K562 (cell line): ENCODE measurements at regions not wholly inside any gene's neighbourhood (a gene's known extent, or its start where the extent isn't known, plus 50 kb on each side); places are given as distances from the start of the nearest gene placed in this dataset.

Source experiments
- ATAC-seq: fragments of 200-7000 bp; cut with Tn5 transposase; 3 replicates; pipeline ENCODE4 v1.9.1; 2020; ENCODE audit warnings: moderate library complexity
- BruUV-seq: library from RNA; stranded (reverse); fragments of 400-500 nt; replicated peaks from 2 replicates; lab custom pipeline; 2021; lab: Mats Ljungman, UMichigan
- CTCF ChIA-PET: fragments of 300-600 bp; formaldehyde crosslinking; extraction: SDS; loops from one replicate; lab custom pipeline; 2021; ENCODE audit warnings: low intra/inter-chr PET ratio; lab: Yijun Ruan, JAX
- POLR2A ChIA-PET: fragments of 300-600, 350-650 bp; sonication (Branson Sonifier 250); formaldehyde crosslinking; extraction: SDS; loops from one replicate; lab custom pipeline; 2021; ENCODE audit warnings: antibody characterized with exemption, inconsistent platforms; lab: Yijun Ruan, JAX
- DNase-seq, 4 experiments: peaks; one replicate each; pipeline versions ENCODE4 v3.0.0 to v3.0.0-alpha.2; 2011 to 2018; ENCODE audit warnings: low spot score in 3 of 4, mixed read lengths in 3 of 4; ENCODE audit errors: extremely low read depth in 1 of 4
- FAIRE-seq: peaks from 2 replicates; lab custom pipeline; 2011; peaks lifted over from hg19 to GRCh38; lab: Jason Lieb, UNC
- H2AFZ ChIP-seq: 2 replicates; pipeline ENCODE4 v1.6.0; 2011; ENCODE audit warnings: low read depth, low read length, control low read depth, inconsistent platforms
- H3K27ac ChIP-seq: fragments of 200-600 bp; 3 replicates; pipeline ENCODE4 v1.8.0; 2011; ENCODE audit warnings: low read depth, mild to moderate bottlenecking, control low read depth, inconsistent platforms, low read length, moderate library complexity, mixed read lengths; ENCODE audit errors: extremely low read depth
- H3K27me3 ChIP-seq, 2 experiments: fragments of 300-600 bp in 1 of 2; 2 replicates in 1 of 2; 3 replicates in 1 of 2; pipeline versions ENCODE4 v1.6.0 to v1.8.0; 2011; ENCODE audit warnings: inconsistent platforms in 2 of 2, low read length in 2 of 2, mild to moderate bottlenecking in 1 of 2, mixed read lengths in 1 of 2, moderate library complexity in 1 of 2; ENCODE audit not compliant: control insufficient read depth in 2 of 2, insufficient read depth in 2 of 2
- H3K36me3 ChIP-seq: fragments of 300-600 bp; 3 replicates; pipeline ENCODE4 v1.8.0; 2011; ENCODE audit warnings: mild to moderate bottlenecking, low read length, inconsistent platforms; ENCODE audit not compliant: control insufficient read depth, insufficient read depth
- H3K4me1 ChIP-seq, 2 experiments: fragments of 200-600 bp in 1 of 2; replicated peaks in 1 of 2; 2 replicates in 1 of 2; 3 replicates in 1 of 2; pipeline versions ENCODE4 v1.5.1 to v1.8.0; 2011; ENCODE audit warnings: inconsistent platforms in 2 of 2, low read length in 2 of 2, mild to moderate bottlenecking in 1 of 2, mixed read lengths in 1 of 2, moderate library complexity in 1 of 2; ENCODE audit not compliant: control insufficient read depth in 2 of 2, insufficient read depth in 2 of 2
- H3K4me2 ChIP-seq: 2 replicates; pipeline ENCODE4 v1.6.1; 2011; ENCODE audit warnings: low read length, control low read depth, inconsistent platforms, mixed read lengths; ENCODE audit not compliant: insufficient read depth
- H3K4me3 ChIP-seq: fragments of 200-600 bp; sonication (generic), shearing (Covaris generic); 2 replicates; pipeline ENCODE4 v1.5.1; 2016; ENCODE audit warnings: control low read depth, inconsistent platforms
- H3K79me2 ChIP-seq: fragments of 200-600 bp; 3 replicates; pipeline ENCODE4 v1.8.0; 2011; ENCODE audit warnings: low read length, inconsistent platforms; ENCODE audit not compliant: control insufficient read depth, insufficient read depth
- H3K9ac ChIP-seq, 2 experiments: 2 replicates each; pipeline versions ENCODE4 v1.6.0 to v1.6.1; 2011; ENCODE audit warnings: low read depth in 2 of 2, low read length in 2 of 2, control low read depth in 1 of 2, inconsistent platforms in 1 of 2, mild to moderate bottlenecking in 1 of 2, mixed read lengths in 1 of 2; ENCODE audit not compliant: insufficient read depth in 1 of 2
- H3K9me1 ChIP-seq: one replicate; pipeline ENCODE4 v1.6.0; 2011; ENCODE audit warnings: inconsistent platforms, mild to moderate bottlenecking, low read length, moderate library complexity; ENCODE audit not compliant: control insufficient read depth, insufficient read depth
- H3K9me3 ChIP-seq: replicated peaks from 2 replicates; pipeline ENCODE4 v1.5.1; 2011; ENCODE audit warnings: low read depth, low read length, inconsistent platforms; ENCODE audit not compliant: control insufficient read depth, insufficient read depth
- H4K20me1 ChIP-seq: replicated peaks from 2 replicates; pipeline ENCODE4 v1.6.1; 2011; ENCODE audit warnings: low read length, inconsistent platforms, mixed read lengths; ENCODE audit not compliant: control insufficient read depth, insufficient read depth
- BCL6 ChIP-seq: fragments of 250-450 bp; sonication (Bioruptor Pico); IDR thresholded peaks from 2 replicates; pipeline ENCODE4 v1.4.0; 2020
- EP300 ChIP-seq: IDR thresholded peaks from 2 replicates; pipeline ENCODE4 v1.6.1; 2012; ENCODE audit warnings: low read length, improper control_type of control experiment
- EZH2 ChIP-seq: IDR thresholded peaks from 2 replicates; pipeline ENCODE4 v1.6.1; 2012; ENCODE audit warnings: low read depth, mild to moderate bottlenecking, inconsistent platforms, low read length, borderline replicate concordance
- FOXP4 ChIP-seq: sonication (generic); formaldehyde crosslinking; IDR thresholded peaks from 2 replicates; pipeline ENCODE4 v1.8.0; 2022; ENCODE audit warnings: mild to moderate bottlenecking, missing genetic modification reagents, borderline replicate concordance
- MCM5 ChIP-seq: fragments of 450-650 bp; IDR thresholded peaks from 2 replicates; pipeline ENCODE4 v1.6.1; 2016; ENCODE audit warnings: low read depth
- MTA3 ChIP-seq: fragments of 450-650 bp; formaldehyde crosslinking; IDR thresholded peaks from 2 replicates; pipeline ENCODE4 v1.6.1; 2017; ENCODE audit warnings: mild to moderate bottlenecking, borderline replicate concordance
- MTF1 ChIP-seq: fragments of 250-450 bp; sonication (Bioruptor Pico); IDR thresholded peaks from 2 replicates; pipeline ENCODE4 v1.9.0; 2021; ENCODE audit warnings: moderate library complexity, mild to moderate bottlenecking, inconsistent platforms, borderline replicate concordance
- NFE2 ChIP-seq: IDR thresholded peaks from 2 replicates; pipeline ENCODE4 v1.6.1; 2014; ENCODE audit warnings: antibody characterized with exemption, low read depth
- RBM15 ChIP-seq: fragments of 200-400 bp; formaldehyde crosslinking; IDR thresholded peaks from 2 replicates; pipeline ENCODE4 v1.6.1; 2018; ENCODE audit warnings: mild to moderate bottlenecking, low read length, moderate library complexity; ENCODE audit not compliant: insufficient read depth
- RBM39 ChIP-seq: fragments of 200-400 bp; formaldehyde crosslinking; optimal IDR thresholded peaks from 2 replicates; pipeline ENCODE3; 2018; ENCODE audit warnings: low read depth, low read length
- U2AF2 ChIP-seq: fragments of 200-400 bp; formaldehyde crosslinking; optimal IDR thresholded peaks from 2 replicates; pipeline ENCODE3; 2017; ENCODE audit warnings: low read depth, mild to moderate bottlenecking, low read length
- USF2 ChIP-seq: sonication (generic); formaldehyde crosslinking; IDR thresholded peaks from 2 replicates; pipeline ENCODE4 v1.5.0; 2020; ENCODE audit warnings: missing genetic modification reagents
- ZBTB43 ChIP-seq: sonication (generic); formaldehyde crosslinking; IDR thresholded peaks from 2 replicates; pipeline ENCODE4 v1.8.0; 2023; ENCODE audit warnings: mild to moderate bottlenecking, missing genetic modification reagents
- ZNF695 ChIP-seq: fragments of 450-650 bp; formaldehyde crosslinking; IDR thresholded peaks from 2 replicates; pipeline ENCODE4 v1.4.0; 2020; ENCODE audit warnings: mild to moderate bottlenecking, moderate library complexity
- ZNF707 ChIP-seq: fragments of 250-450 bp; sonication (Bioruptor Pico); conservative IDR thresholded peaks from 2 replicates; pipeline ENCODE4 v1.8.0; 2022; ENCODE audit warnings: inconsistent platforms, mild to moderate bottlenecking, moderate library complexity
- ZNF79 ChIP-seq: fragments of 250-450 bp; sonication (Bioruptor Pico); IDR thresholded peaks from 2 replicates; pipeline ENCODE4 v1.4.0; 2020; ENCODE audit warnings: low read depth, mild to moderate bottlenecking, moderate library complexity
- WGBS: fragments of 100-300 bp; shearing (Covaris generic); methylation state at CpG from one replicate; pipeline ENCODE4 v1.1.6; 2016; ENCODE audit warnings: low coverage, mixed read lengths; ENCODE audit not compliant: insufficient coverage; ENCODE audit errors: missing lambda C conversion rate; 5-methylcytosine and 5-hydroxymethylcytosine counted together
- in situ Hi-C: fragments of 300-500 bp; cut with MboI; formaldehyde crosslinking; loops from 4 replicates; pipeline ENCODE4 v1.15.0; 2018; ENCODE audit warnings: inconsistent platforms, mixed read lengths
- intact Hi-C: fragments of 100-400 bp; cut with micrococcal nuclease; formaldehyde crosslinking; loops from 2 replicates; pipeline ENCODE4 v1.14.2; 2022
- TF ChIP-seq, protein P1 (sequence below): conservative IDR thresholded peaks from 2 replicates; pipeline ENCODE4 v1.6.1; 2011; ENCODE audit warnings: low read depth, mild to moderate bottlenecking, low read length; ENCODE audit not compliant: control insufficient read depth
- TF ChIP-seq, protein P2 (sequence below), 2 experiments: fragments of 250-450 bp in 1 of 2; fragments of 450-650 bp in 1 of 2; sonication (Bioruptor Pico) in 1 of 2; IDR thresholded peaks; 2 replicates each; pipeline versions ENCODE4 v1.6.1 to v1.8.0; 2016 to 2021; ENCODE audit warnings: mild to moderate bottlenecking in 2 of 2, moderate library complexity in 2 of 2, missing compliant biosample characterization in 1 of 2, missing genetic modification characterization in 1 of 2

- 87% methylated on average over 4 of the region's 4 CpGs for WGBS
- POLR2A ChIA-PET: no interaction called here
- no peak overlapping the region for H3K4me3 ChIP-seq
- H3K9me3 ChIP-seq: no peaks in the 10 kb centered on the region
- no peaks in the 10 kb centered on the region for H3K36me3 ChIP-seq
- no peaks in the 10 kb centered on the region for H3K27me3 ChIP-seq
- no peaks in the 10 kb centered on the region for H3K9me1 ChIP-seq
- intact Hi-C loops: no loop called here
- no peak for ATAC-seq
- no TSS peak for BruUV-seq
- TF ChIP-seq MCM5 (no peak), ZBTB43 (no peak), EP300 (no peak), ZNF695 (no peak), FOXP4 (CRISPR knock-in tag) (no peak), RBM39 (no peak), ZNF79 (CRISPR knock-in tag) (no peak), EZH2 (no peak), NFE2 (no peak), ZNF707 (CRISPR knock-in tag) (no peak), U2AF2 (no peak), RBM15 (no peak), MTA3 (no peak), BCL6 (CRISPR knock-in tag) (no peak), USF2 (CRISPR knock-in tag) (no peak), MTF1 (CRISPR knock-in tag) (no peak)
- TF ChIP-seq, protein P1, sequence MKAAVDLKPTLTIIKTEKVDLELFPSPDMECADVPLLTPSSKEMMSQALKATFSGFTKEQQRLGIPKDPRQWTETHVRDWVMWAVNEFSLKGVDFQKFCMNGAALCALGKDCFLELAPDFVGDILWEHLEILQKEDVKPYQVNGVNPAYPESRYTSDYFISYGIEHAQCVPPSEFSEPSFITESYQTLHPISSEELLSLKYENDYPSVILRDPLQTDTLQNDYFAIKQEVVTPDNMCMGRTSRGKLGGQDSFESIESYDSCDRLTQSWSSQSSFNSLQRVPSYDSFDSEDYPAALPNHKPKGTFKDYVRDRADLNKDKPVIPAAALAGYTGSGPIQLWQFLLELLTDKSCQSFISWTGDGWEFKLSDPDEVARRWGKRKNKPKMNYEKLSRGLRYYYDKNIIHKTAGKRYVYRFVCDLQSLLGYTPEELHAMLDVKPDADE: no peak
- TF ChIP-seq, protein P2, sequence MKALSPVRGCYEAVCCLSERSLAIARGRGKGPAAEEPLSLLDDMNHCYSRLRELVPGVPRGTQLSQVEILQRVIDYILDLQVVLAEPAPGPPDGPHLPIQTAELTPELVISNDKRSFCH (CRISPR knock-in tag; IDR thresholded peaks at IDR 0.05): no peak
- TF ChIP-seq, protein P2 (tag; IDR thresholded peaks at IDR 0.05): no peak
- TF ChIP-seq, all 486 proteins: peak for 0
- CTCF ChIA-PET: no interaction called here
- Histone ChIP-seq H2AFZ (no peak overlapping the region), H3K4me2 (no peak overlapping the region), H3K4me1 (peaks cover 0 to 2% of the 10 kb centered on the region in 2 experiments; a peak in 3 of 5 replicates), H4K20me1 (no peaks in the 10 kb centered on the region), H3K27ac (no peak overlapping the region), H3K9ac (no peak overlapping the region), H3K79me2 (no peaks in the 10 kb centered on the region)
- FAIRE-seq: no peak
- in situ Hi-C loops: no loop called here
- DNase-seq: no peak
These were observed 256.1 kb upstream of the ADAMTS9 start for GRCh38 chr3:64943866-64944265.
